ENCODE measurements at regions not wholly inside any gene's neighbourhood (a gene's known extent, or its start where the extent isn't known, plus 50 kb on each side); places are given as distances from the start of the nearest gene placed in this dataset.

- Histone ChIP-seq H3K4me3 (replicated peaks in 1 of 2; ENCODE audit: low read depth in 1 of 2, low read length in 2 of 2) (no peak overlapping the region), H3K36me3 (ENCODE audit: control insufficient read depth in 1 of 2, insufficient read depth in 2 of 2, low read length in 2 of 2) (no peaks in the 10 kb centered on the region), H3K9ac (ENCODE audit: low read length) (no peak overlapping the region), H3K4me1 (ENCODE audit: control insufficient read depth in 1 of 2, insufficient read depth in 2 of 2, low read length in 2 of 2) (no peaks in the 10 kb centered on the region), H3K27ac (ENCODE audit: low read depth, low read length) (no peak overlapping the region), H2AFZ (ENCODE audit: low read depth, low read length, poor library complexity, severe bottlenecking) (no peak overlapping the region), H3K79me2 (ENCODE audit: insufficient read depth, low read length) (no peaks in the 10 kb centered on the region), H3K4me2 (ENCODE audit: low read length) (no peak overlapping the region), H3K9me2 (ENCODE audit: insufficient read depth) (no peaks in the 10 kb centered on the region), H4K20me1 (ENCODE audit: insufficient read depth) (no peaks in the 10 kb centered on the region), H3K27me3 (ENCODE audit: insufficient read depth, low read length) (no peaks in the 10 kb centered on the region), H3K9me3 (ENCODE audit: control insufficient read depth in 1 of 2, insufficient read depth in 1 of 2, low read depth in 1 of 2, low read length in 2 of 2) (no peaks in the 10 kb centered on the region)
- intact Hi-C loops (cut with micrococcal nuclease): no loop called here
- ChIA-PET POLR2A (no interaction called here), CTCF (no interaction called here), RAD21 (ENCODE audit: low non-redundant PET in 1 of 2, low total read pairs in 2 of 2, uncharacterized antibody in 2 of 2, unreplicated experiment in 2 of 2) (no interaction called here)
- ATAC-seq (no peak), DNase-seq (ENCODE audit: low read depth, low spot score) (no peak)
- TF ChIP-seq POLR2A (IDR thresholded peaks at IDR 0.05; ENCODE audit: borderline replicate concordance, extremely low read depth, insufficient read depth, insufficient read length): no peak
- TF ChIP-seq ATF3 (IDR thresholded peaks at IDR 0.05): no peak
- TF ChIP-seq TCF7L2 (IDR thresholded peaks at IDR 0.05; ENCODE audit: borderline replicate concordance, extremely low read depth, insufficient read depth, insufficient read length): no peak
- no peak for TF ChIP-seq YY1 (IDR thresholded peaks at IDR 0.05; ENCODE audit: extremely low read depth, insufficient replicate concordance, low read depth, low read length)
- TF ChIP-seq EZH2phosphoT487 (IDR thresholded peaks at IDR 0.05; ENCODE audit: borderline replicate concordance): no peak
- TF ChIP-seq RAD21 (IDR thresholded peaks at IDR 0.05; ENCODE audit: low read depth): no peak
- TF ChIP-seq REST (IDR thresholded peaks at IDR 0.05; ENCODE audit: low read depth): no peak
- no peak for TF ChIP-seq ZNF274 (IDR thresholded peaks at IDR 0.05; ENCODE audit: low read depth, low read length)
- TF ChIP-seq FOSL1 (IDR thresholded peaks at IDR 0.05; ENCODE audit: low read depth): no peak
- no peak for TF ChIP-seq SP1 (IDR thresholded peaks at IDR 0.05; ENCODE audit: low read depth)
- TF ChIP-seq SIN3A (IDR thresholded peaks at IDR 0.05; ENCODE audit: low read depth): no peak
- no peak for TF ChIP-seq JUND (IDR thresholded peaks at IDR 0.05)
- TF ChIP-seq EGR1 (IDR thresholded peaks at IDR 0.05; ENCODE audit: low read depth): no peak
- no peak for TF ChIP-seq CTCF (IDR thresholded peaks at IDR 0.05 in 2 of 3, conservative IDR thresholded peaks at IDR 0.05 in 1 of 3; ENCODE audit: borderline replicate concordance in 1 of 3, insufficient read depth in 1 of 3, low read depth in 2 of 3, low read length in 2 of 3)
- TF ChIP-seq CEBPB (IDR thresholded peaks at IDR 0.05; ENCODE audit: low read depth): no peak
- no peak for TF ChIP-seq MAX (IDR thresholded peaks at IDR 0.05)
- no peak for TF ChIP-seq EZH2 (IDR thresholded peaks at IDR 0.05)
- TF ChIP-seq CBX3 (IDR thresholded peaks at IDR 0.05; ENCODE audit: low read depth): no peak
- TF ChIP-seq ZFX (IDR thresholded peaks at IDR 0.05): no peak
- no peak for TF ChIP-seq ELF1 (IDR thresholded peaks at IDR 0.05; ENCODE audit: borderline replicate concordance, low read depth)
- BruUV-seq (replicated peaks): no TSS peak
Observed at GRCh38 chr10:133032976-133033741, 54.6 kb upstream of the ADGRA1 start.
